NCI-H2081 treated with DMSO at 0.1 percent for 48 hours (cell line): ENCODE measurements at regions not wholly inside any gene's neighbourhood (a gene's known extent, or its start where the extent isn't known, plus 50 kb on each side); places are given as distances from the start of the nearest gene placed in this dataset.
A peak's percentile ranks its signal among the peaks of the same experiment; 100 is the strongest.
"Not testable (repeated sequence)": the region's sequence is repeated elsewhere in the genome, so short reads cannot be mapped to it uniquely, and the experiment has no call there.

Experiments
- DNase-seq: peaks from one replicate; lab custom pipeline; 2025; lab: John Stamatoyannopoulos, UW

- DNase-seq: no peak
Measured at GRCh38 chr9:34907044-34907443, 51.0 kb upstream of the PHF24 start.

GRCh38 chr9:34899535-34900158, 58.4 kb upstream of the PHF24 start:
- peak; percentile 53 for DNase-seq

GRCh38 chr9:34898846-34899245, 59.2 kb upstream of the PHF24 start:
- DNase-seq: no peak

DNA sequence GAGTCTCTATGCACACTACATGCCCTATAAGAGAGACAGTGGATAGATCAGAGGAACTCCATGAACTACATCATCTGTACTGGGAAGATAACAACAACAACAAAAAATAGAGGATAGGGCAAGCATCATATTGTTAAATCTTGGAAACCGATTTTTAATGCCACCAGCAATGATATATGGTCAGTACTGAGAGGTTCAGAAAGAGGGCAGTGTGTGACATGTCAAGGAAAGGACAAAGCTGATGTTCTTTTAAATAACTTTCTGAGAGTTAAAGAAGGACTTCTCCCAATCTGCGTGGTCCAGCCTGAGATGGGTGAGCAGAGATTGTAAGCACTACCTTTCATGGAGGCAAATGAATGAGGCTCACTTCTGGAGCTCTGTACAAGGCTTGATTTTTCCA, 62.0 kb upstream of the PHF24 start:
- DNase-seq: no peak

GRCh38 chr9:34892886-34893285, 65.2 kb upstream of the PHF24 start:
- DNase-seq: no peak

- DNase-seq: no peak
Measured at GRCh38 chr9:34891386-34891785, 66.7 kb upstream of the PHF24 start.

GRCh38 chr9:34887841-34888240, 70.2 kb upstream of the PHF24 start:
- no peak for DNase-seq

DNA sequence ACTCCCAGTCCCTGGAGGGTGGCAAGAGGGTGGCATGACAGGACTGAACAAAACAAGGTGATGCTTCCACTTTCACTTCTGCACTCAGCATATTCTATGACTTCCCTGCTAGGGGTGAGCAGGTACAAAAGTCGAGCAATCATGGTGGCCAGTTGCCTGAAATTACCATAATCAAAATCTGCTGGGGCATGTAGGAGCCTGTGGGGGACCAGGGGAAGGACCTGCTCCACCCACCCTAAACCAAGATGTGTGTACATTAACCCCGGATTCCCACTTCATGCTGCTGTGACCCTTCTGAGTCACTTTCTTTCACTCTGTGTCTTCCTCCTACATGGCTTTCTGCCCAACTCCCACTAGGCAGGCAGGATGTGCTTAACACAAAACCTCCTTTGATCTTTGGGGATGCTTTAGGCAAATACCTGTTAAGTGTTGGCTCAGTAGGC, 73.3 kb upstream of the PHF24 start:
- no peak for DNase-seq

DNA sequence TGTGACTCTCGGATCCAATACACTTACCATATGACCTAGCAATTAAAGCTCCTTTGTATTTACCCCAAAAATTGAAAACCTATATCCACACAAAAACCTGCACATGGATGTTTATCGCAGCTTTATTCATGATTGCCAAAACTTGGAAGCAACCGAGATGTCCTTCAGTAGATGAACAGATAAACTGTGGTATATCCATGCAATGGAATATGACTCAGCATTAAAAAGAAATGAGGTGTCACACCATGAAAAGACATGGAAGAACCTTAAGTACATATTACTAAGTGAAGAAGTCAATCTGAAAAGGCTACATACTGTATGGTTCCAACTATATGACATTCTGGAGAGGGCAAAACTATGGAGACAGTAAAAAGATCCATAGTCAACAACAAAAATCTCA, 82.0 kb upstream of the PHF24 start:
- DNase-seq: no peak

DNA sequence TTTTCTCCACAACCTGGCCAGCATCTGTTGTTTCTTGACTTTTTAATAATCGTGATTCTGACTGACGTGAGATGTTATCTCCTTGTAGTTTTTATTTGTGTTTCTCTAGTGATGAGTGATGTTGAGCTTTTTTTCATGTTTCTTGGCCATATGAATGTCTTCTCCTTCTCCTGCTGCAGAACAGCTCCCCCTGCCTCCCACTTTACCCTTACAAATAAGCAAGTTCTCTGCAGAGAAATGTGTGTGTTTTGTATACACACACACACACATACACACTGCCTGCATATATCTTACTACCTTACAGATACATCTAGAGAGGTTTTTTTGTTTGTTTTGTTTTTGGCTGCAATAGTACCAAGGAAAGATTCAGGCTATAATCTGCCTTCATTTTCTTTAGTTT, 88.7 kb upstream of the PHF24 start:
- DNase-seq: no peak

DNA sequence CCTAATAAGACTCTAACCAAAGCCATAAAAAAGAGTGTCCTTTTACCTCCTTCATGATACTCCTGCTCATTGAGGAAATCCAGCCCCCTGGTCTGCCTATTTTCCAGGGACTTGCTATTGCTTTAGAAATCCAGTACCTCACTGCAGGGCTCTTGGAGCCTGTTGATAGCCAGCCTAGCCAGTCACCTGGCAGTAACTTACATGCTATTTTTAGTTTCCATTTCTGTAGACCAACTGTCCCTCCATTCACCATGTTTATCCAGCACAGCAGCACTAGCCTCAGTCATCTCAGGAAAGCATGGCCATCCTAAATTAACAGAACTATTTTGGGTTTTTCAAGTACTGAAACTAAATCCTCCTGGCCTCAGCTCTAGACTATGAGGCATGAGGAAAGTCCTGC, 91.5 kb upstream of the PHF24 start:
- DNase-seq: no peak

DNA sequence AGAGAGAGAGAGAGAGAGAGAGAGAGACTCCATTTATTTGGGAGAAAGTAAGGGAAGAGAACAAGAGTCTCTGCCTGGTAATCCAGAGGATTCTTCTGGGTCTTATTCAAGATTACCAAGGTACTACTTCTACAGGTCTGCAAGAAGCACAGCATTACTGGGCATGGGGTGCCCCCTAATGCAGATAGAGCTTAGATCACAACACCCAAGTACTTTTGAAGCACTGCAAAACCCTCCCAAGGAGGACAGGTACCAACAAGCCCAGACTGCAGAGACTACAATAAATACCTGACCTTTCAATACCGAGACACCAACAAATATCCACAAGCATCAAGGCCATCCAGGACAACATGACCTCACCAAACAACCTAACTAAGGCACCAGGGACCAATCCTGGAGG, 94.7 kb upstream of the PHF24 start:
- no peak for DNase-seq

- no peak for DNase-seq
Measured at GRCh38 chr9:34862836-34863235, 95.2 kb upstream of the PHF24 start.

- no peak for DNase-seq
Measured at GRCh38 chr9:34862043-34862442, 96.0 kb upstream of the PHF24 start.

- DNase-seq: not testable (repeated sequence)
Measured at GRCh38 chr9:34855016-34855415, 103.1 kb upstream of the PHF24 start.

- no peak for DNase-seq
Measured at GRCh38 chr9:34830068-34830467, 120.1 kb upstream of the CCL21 start.

DNA sequence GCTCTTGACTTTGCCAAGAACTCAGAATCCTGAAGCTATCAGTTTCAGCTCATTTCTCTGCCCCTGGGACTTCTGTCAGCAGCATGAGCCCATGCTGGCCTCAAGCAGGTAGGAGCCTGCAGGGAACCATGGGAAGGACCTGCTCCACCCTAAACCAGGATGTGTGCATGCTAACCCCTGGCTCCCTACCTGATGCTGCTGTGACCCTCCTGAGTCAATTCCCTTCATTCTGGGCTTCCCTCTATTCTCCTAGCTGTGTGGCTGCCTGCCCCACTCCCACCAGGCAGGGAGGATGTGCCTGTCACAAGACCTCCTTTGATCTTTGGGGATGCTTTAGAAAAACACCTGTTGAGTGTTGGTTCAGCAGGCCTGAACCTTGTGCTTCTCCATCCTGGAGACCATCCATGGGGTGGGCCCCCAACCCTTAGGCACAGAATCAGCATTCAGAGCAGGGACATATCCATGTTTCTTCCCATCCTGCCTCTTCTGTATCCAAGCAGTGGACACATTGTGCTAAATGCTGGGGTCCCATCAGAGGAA, 117.1 kb upstream of the CCL21 start:
- DNase-seq: no peak

DNA sequence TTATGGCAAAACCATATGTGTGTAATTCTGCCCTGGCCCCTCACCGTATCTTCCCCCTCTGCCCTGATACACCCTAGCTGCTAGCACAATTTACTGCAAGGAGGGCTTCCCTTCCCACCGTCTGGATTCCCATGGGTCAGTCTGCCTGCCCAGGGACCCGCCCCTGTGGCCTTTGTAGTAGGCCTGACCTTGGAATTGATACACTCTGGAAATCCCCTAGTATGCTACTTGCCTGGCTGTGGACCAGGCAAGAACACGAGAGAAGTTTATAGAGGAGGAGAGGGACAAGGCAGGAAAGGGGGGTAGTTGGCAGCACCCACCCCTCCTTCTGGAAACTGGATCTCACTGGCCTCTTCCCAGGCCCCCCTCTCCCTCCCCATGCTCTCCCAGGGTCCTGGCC, 115.8 kb upstream of the CCL21 start:
- no peak for DNase-seq

GRCh38 chr9:34823778-34824177, 113.8 kb upstream of the CCL21 start:
- DNase-seq: no peak

DNA sequence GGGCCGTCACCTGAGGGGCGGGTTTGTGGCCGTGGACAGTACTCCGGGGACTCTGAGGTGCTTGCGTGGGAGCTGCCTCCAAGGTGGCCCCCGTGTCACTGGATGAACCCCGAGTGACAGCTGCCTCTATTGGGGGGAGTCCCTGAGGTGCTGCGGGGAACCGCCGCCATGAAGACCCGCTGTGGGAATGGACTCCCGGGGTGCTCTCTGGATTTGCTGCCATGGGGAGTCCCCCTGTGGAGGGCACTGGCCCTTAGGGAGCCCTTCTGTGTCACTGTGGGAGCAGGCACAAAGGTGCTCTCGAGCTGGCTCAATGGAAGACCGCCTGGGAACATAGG, 100.2 kb upstream of the CCL21 start:
- no peak for DNase-seq

DNA sequence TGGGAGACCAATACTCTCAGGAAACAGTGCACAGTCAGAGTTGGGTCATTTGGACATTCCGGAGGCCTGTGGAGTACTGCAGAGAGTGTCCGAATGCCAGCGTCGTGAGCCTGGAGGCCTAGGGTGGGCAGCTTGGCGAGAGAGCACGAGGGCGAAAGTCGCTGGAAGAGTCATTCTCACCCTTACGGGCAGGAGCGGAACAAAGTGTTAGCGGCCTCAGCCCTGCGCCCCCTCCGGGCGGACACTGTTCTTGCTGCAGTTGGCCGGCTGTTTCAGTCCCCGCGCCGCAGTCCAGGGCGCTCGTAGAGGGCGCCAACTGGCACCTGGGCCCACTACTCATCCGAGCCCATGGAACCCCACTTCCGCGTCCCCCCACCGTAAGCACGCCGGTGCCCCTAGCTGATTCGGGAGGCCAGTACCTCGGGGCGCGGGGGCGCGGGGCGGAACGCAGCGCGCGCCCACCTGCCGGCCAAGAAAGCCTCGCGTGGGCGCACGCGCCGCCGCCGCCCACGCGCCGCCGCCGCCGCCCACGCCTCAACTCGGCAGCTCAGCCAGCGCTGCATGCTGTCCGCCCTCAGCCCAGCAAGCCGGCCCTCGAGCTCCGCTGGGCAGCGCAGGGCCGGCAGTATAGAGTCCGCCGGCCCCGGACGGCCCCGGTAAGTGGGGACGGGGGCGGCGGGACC, 99.7 kb upstream of the CCL21 start:
- no peak for DNase-seq

GRCh38 chr9:34802916-34803315, 93.0 kb upstream of the CCL21 start:
- no peak for DNase-seq

DNA sequence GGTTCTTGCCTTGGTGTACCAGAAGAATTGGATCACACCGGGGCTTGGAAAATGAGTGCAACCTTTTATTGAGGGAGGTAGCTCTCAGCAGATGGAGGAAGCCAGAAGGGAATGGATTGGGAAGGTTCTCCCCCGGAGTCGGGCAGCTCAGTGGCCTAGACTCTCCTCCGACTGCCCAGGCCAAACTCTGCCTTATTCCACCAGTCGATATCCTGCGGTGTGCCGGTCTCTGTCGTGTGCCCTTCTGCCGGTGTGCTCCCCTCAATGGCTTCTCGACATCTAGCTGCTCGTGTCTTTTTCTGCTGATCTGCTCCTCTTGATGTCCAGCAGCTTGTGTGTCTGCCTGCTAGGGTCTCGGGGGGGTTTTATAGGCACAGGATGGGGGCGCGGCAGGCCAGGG, 87.4 kb upstream of the CCL21 start:
- no peak for DNase-seq

- DNase-seq: no peak
Measured at GRCh38 chr9:34796924-34797323, 87.0 kb upstream of the CCL21 start.
